HCT116 (cell line): ENCODE measurements at regions not wholly inside any gene's neighbourhood (a gene's known extent, or its start where the extent isn't known, plus 50 kb on each side); places are given as distances from the start of the nearest gene placed in this dataset.

Experiments used
- ATAC-seq: fragments of 200-7000 bp; cut with Tn5 transposase; 2 replicates; pipeline ENCODE4 v1.9.1; 2020; ENCODE audit warnings: mild to moderate bottlenecking, moderate library complexity
- BruUV-seq: library from RNA; stranded (reverse); fragments of 400-500 nt; replicated peaks from 2 replicates; lab custom pipeline; 2021; lab: Mats Ljungman, UMichigan
- CTCF ChIA-PET: fragments of 300-600 bp; sonication (Branson Sonifier 250); formaldehyde crosslinking; loops from one replicate; lab custom pipeline; 2021; ENCODE audit warnings: antibody characterized with exemption; lab: Charles Lee
- POLR2A ChIA-PET: fragments of 300-600, 350-600 bp; sonication (Branson Sonifier 250); formaldehyde crosslinking; loops from one replicate; lab custom pipeline; 2021; ENCODE audit warnings: antibody characterized with exemption; lab: Charles Lee
- RAD21 ChIA-PET, 2 experiments: fragments of 300-600 bp; sonication (Branson Sonifier 250); formaldehyde crosslinking; loops; one replicate each; lab custom pipeline; 2023; ENCODE audit warnings: low total read pairs in 2 of 2; ENCODE audit not compliant: uncharacterized antibody in 2 of 2, unreplicated experiment in 2 of 2, low non-redundant PET in 1 of 2; lab: Charles Lee
- DNase-seq: peaks from one replicate; pipeline ENCODE4 v3.0.0-alpha.2; 2010; ENCODE audit warnings: low read depth, low spot score
- H2AFZ ChIP-seq: fragments of 200-600 bp; shearing (Covaris generic), sonication (generic); 2 replicates; pipeline ENCODE4 v1.6.1; 2017; ENCODE audit warnings: low read depth, mixed run types, mixed read lengths, antibody characterized with exemption, low read length; ENCODE audit not compliant: poor library complexity, severe bottlenecking
- H3K27ac ChIP-seq: 2 replicates; pipeline ENCODE4 v1.5.1; 2012; ENCODE audit warnings: low read depth, low read length
- H3K27me3 ChIP-seq: fragments of 200-600 bp; sonication (generic); 2 replicates; pipeline ENCODE4 v1.6.1; 2016; ENCODE audit warnings: mixed run types, low read length, mixed read lengths; ENCODE audit not compliant: insufficient read depth
- H3K36me3 ChIP-seq, 2 experiments: fragments of 200-500 bp in 1 of 2; fragments of 200-600 bp in 1 of 2; sonication (Bioruptor generic) in 1 of 2; sonication (generic) in 1 of 2; 2 replicates each; pipeline versions ENCODE4 v1.5.1 to v1.6.1; 2014 to 2016; ENCODE audit warnings: low read length in 2 of 2, inconsistent platforms in 1 of 2, mixed read lengths in 1 of 2, mixed run types in 1 of 2; ENCODE audit not compliant: insufficient read depth in 2 of 2, control insufficient read depth in 1 of 2
- H3K4me1 ChIP-seq, 2 experiments: fragments of 200-600 bp in 1 of 2; sonication (generic) in 1 of 2; 2 replicates each; pipeline versions ENCODE4 v1.5.1 to v1.6.1; 2012 to 2017; ENCODE audit warnings: low read length in 2 of 2, inconsistent platforms in 1 of 2, mild to moderate bottlenecking in 1 of 2, mixed read lengths in 1 of 2, mixed run types in 1 of 2, moderate library complexity in 1 of 2; ENCODE audit not compliant: insufficient read depth in 2 of 2, control insufficient read depth in 1 of 2
- H3K4me2 ChIP-seq: fragments of 200-600 bp; sonication (generic); 2 replicates; pipeline ENCODE4 v1.6.1; 2017; ENCODE audit warnings: mixed run types, low read length, mixed read lengths
- H3K4me3 ChIP-seq, 2 experiments: fragments of 200-600 bp in 1 of 2; sonication (generic) in 1 of 2; replicated peaks in 1 of 2; 2 replicates each; pipeline ENCODE4 v1.5.1; 2011 to 2016; ENCODE audit warnings: low read length in 2 of 2, control low read depth in 1 of 2, low read depth in 1 of 2, mild to moderate bottlenecking in 1 of 2, mixed read lengths in 1 of 2, mixed run types in 1 of 2
- H3K79me2 ChIP-seq: fragments of 200-600 bp; sonication (generic); 2 replicates; pipeline ENCODE4 v1.6.1; 2017; ENCODE audit warnings: mild to moderate bottlenecking, mixed run types, low read length, moderate library complexity, mixed read lengths; ENCODE audit not compliant: insufficient read depth
- H3K9ac ChIP-seq: fragments of 200-600 bp; sonication (generic); 2 replicates; pipeline ENCODE4 v1.6.1; 2016; ENCODE audit warnings: low read length, mixed read lengths
- H3K9me2 ChIP-seq: fragments of 200-600 bp; sonication (generic), shearing (Covaris generic); 2 replicates; pipeline ENCODE4 v1.6.1; 2017; ENCODE audit warnings: mixed run types, mild to moderate bottlenecking, moderate library complexity; ENCODE audit not compliant: insufficient read depth
- H3K9me3 ChIP-seq, 2 experiments: fragments of 200-500 bp in 1 of 2; fragments of 200-600 bp in 1 of 2; sonication (Bioruptor generic) in 1 of 2; sonication (generic) in 1 of 2; 2 replicates each; pipeline ENCODE4 v1.6.1; 2014 to 2017; ENCODE audit warnings: low read length in 2 of 2, mixed read lengths in 2 of 2, inconsistent platforms in 1 of 2, low read depth in 1 of 2, mild to moderate bottlenecking in 1 of 2, mixed run types in 1 of 2, moderate library complexity in 1 of 2; ENCODE audit not compliant: control insufficient read depth in 1 of 2, insufficient read depth in 1 of 2
- H4K20me1 ChIP-seq: fragments of 200-600 bp; sonication (generic), shearing (Covaris generic); 2 replicates; pipeline ENCODE4 v1.6.1; 2017; ENCODE audit warnings: mixed run types, mild to moderate bottlenecking, moderate library complexity; ENCODE audit not compliant: insufficient read depth
- ATF3 ChIP-seq: IDR thresholded peaks from 2 replicates; pipeline ENCODE4 v1.6.1; 2012
- CBX3 ChIP-seq: IDR thresholded peaks from 2 replicates; pipeline ENCODE4 v1.6.1; 2012; ENCODE audit warnings: low read depth
- CEBPB ChIP-seq: IDR thresholded peaks from 2 replicates; pipeline ENCODE4 v1.6.1; 2012; ENCODE audit warnings: low read depth
- CTCF ChIP-seq, 3 experiments: fragments of 200-600 bp in 1 of 3; sonication (generic) in 1 of 3; IDR thresholded peaks in 2 of 3; conservative IDR thresholded peaks in 1 of 3; 2 replicates each; pipeline ENCODE4 v1.5.1; 2012 to 2017; ENCODE audit warnings: low read depth in 2 of 3, low read length in 2 of 3, antibody characterized with exemption in 1 of 3, borderline replicate concordance in 1 of 3, control low read depth in 1 of 3, mild to moderate bottlenecking in 1 of 3, mixed read lengths in 1 of 3, mixed run types in 1 of 3, moderate library complexity in 1 of 3; ENCODE audit not compliant: insufficient read depth in 1 of 3
- FOSL1 ChIP-seq: IDR thresholded peaks from 2 replicates; pipeline ENCODE4 v1.6.1; 2012; ENCODE audit warnings: low read depth
- MAX ChIP-seq: IDR thresholded peaks from 2 replicates; pipeline ENCODE4 v1.6.1; 2012
- POLR2A ChIP-seq: IDR thresholded peaks from 2 replicates; pipeline ENCODE4 v1.7.0; 2011; ENCODE audit warnings: borderline replicate concordance; ENCODE audit not compliant: insufficient read depth, insufficient read length; ENCODE audit errors: extremely low read depth
- POLR2AphosphoS5 ChIP-seq: IDR thresholded peaks from 2 replicates; pipeline ENCODE4 v1.6.1; 2011; ENCODE audit warnings: mild to moderate bottlenecking, low read depth, low read length, moderate library complexity
- SP1 ChIP-seq: IDR thresholded peaks from 2 replicates; pipeline ENCODE4 v1.6.1; 2012; ENCODE audit warnings: low read depth
- SRF ChIP-seq: IDR thresholded peaks from 2 replicates; pipeline ENCODE4 v1.6.1; 2012; ENCODE audit warnings: low read depth
- ZBTB33 ChIP-seq: IDR thresholded peaks from 2 replicates; pipeline ENCODE4 v1.6.1; 2011; ENCODE audit warnings: mild to moderate bottlenecking, low read length, moderate library complexity; ENCODE audit not compliant: insufficient replicate concordance; ENCODE audit errors: extremely low read depth
- ZFX ChIP-seq: fragments of 450-650 bp; IDR thresholded peaks from 2 replicates; pipeline ENCODE4 v1.6.1; 2017
- intact Hi-C: fragments of 100-400 bp; cut with micrococcal nuclease; formaldehyde crosslinking; loops from 2 replicates; pipeline ENCODE4 v1.10.0; 2022

GRCh38 chr20:9911519-9911918, 72.6 kb upstream of the PAK5 start:
- Histone ChIP-seq H4K20me1 (no peaks in the 10 kb centered on the region), H3K27ac (no peak overlapping the region), H3K4me1 (no peaks in the 10 kb centered on the region), H3K9me3 (no peaks in the 10 kb centered on the region), H3K4me2 (no peak overlapping the region), H3K79me2 (no peaks in the 10 kb centered on the region), H3K9me2 (no peaks in the 10 kb centered on the region), H3K27me3 (no peaks in the 10 kb centered on the region; the same call in 1 of the 2 replicates), H3K9ac (no peak overlapping the region), H3K4me3 (no peak overlapping the region), H2AFZ (no peak overlapping the region), H3K36me3 (no peaks in the 10 kb centered on the region)
- CTCF ChIA-PET, result interaction anchor here (2.3 to 4.3 kb wide), 2 partner anchors 9 to 294 kb away, joined by 14 to 37 read pairs; no protein-coding TSS in a partner anchor
- BruUV-seq, result no TSS peak
- RAD21 ChIA-PET, result no interaction called here
- no peak for DNase-seq
- intact Hi-C loops, result no loop called here
- POLR2A ChIA-PET, result no interaction called here
- TF ChIP-seq ZFX (no peak), SRF (no peak), ZBTB33 (no peak), FOSL1 (no peak), CEBPB (no peak), MAX (no peak), SP1 (no peak), ATF3 (no peak), CBX3 (no peak), POLR2A (no peak), POLR2AphosphoS5 (no peak), CTCF (IDR thresholded peaks at IDR 0.05 in 2 of 3, conservative IDR thresholded peaks at IDR 0.05 in 1 of 3; ENCODE audit: borderline replicate concordance in 1 of 3, insufficient read depth in 1 of 3, low read depth in 2 of 3, low read length in 2 of 3) (no peak)
- no peak for ATAC-seq
